NCI-H1930 (cell line): ENCODE measurements at regions not wholly inside any gene's neighbourhood (a gene's known extent, or its start where the extent isn't known, plus 50 kb on each side); places are given as distances from the start of the nearest gene placed in this dataset.
A peak's percentile ranks its signal among the peaks of the same experiment; 100 is the strongest.

Source experiments
- DNase-seq, 2 experiments: peaks; one replicate each; lab custom pipeline; 2025; lab: John Stamatoyannopoulos, UW

DNA sequence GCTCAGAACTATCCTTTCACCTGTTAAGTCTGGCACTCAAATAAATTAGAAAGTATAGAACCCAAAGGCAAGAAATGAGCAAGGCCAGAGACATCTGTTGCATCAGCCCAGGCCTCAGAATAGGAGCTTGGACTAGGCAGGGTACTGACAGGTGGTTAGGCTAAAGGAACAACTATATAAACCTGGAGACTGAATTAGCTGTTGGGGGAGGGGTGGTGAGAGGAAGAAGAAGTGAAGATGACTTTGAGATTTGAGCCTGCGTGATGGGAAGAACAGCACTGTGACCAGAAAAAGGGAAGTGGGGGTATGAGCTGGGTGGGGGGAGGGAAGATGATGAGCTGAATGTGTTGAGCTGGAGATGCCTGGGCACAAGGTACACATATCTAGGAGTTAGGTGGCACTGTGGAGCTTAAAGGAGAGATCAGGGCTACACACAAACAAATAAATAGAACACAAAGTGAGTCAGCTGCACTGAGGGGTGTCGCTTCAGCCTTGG, 244.7 kb downstream of the PTEN start:
- DNase-seq = no peak

- no peak for DNase-seq
Measured at GRCh38 chr10:88110355-88110754, 246.9 kb downstream of the PTEN start.

- no peak for DNase-seq
Measured at GRCh38 chr10:88110822-88111221, 247.4 kb downstream of the PTEN start.

- DNase-seq = no peak
Measured at GRCh38 chr10:88111294-88111693, 247.9 kb downstream of the PTEN start.

- no peak for DNase-seq
Measured at GRCh38 chr10:88113232-88113631, 249.8 kb downstream of the PTEN start.

GRCh38 chr10:88113657-88114272, 250.3 kb downstream of the PTEN start:
- DNase-seq = no peak

GRCh38 chr10:88114368-88114767, 250.9 kb downstream of the PTEN start:
- peak; percentile 2 to 28 for DNase-seq

- no peak for DNase-seq
Measured at GRCh38 chr10:88115407-88115806, 252.0 kb downstream of the PTEN start.

DNA sequence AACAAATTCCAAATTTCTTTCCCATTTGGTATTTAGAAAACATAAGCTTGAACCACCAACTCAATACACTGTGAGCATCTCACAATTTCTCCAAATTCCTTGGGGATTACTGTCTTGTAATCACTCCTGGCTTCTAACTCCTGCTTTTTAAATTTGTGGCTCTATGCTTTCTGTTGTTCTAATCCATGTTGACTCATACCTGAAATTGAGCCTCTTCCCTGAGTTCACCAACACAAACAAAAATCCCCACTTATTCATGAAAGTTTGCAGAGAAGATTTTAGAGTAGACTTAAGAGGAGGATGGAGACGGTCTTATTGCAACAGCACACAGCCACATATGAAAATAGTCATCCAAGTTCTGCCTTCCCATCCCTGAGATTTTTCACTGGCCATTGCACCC, 252.5 kb downstream of the PTEN start:
- no peak for DNase-seq

DNA sequence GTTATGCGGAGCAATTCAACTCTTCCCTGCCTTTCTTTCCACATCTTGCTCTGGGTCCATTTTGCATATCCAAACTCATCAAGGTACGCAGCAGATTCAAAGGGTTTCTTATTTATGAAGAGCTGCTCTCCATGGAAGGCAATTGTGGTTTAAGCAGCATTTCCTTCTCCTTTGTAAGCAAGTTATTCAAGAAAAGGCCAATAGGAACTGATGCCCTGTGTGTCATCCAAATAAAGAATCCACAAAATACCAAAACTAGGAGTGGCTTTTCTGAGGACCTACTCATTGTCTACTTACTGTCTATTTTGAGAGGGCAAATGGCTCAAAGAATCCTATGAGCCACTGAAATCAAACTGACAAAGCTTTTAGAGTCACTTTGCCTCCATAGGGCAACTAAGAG, 253.1 kb downstream of the PTEN start:
- DNase-seq = no peak

DNA sequence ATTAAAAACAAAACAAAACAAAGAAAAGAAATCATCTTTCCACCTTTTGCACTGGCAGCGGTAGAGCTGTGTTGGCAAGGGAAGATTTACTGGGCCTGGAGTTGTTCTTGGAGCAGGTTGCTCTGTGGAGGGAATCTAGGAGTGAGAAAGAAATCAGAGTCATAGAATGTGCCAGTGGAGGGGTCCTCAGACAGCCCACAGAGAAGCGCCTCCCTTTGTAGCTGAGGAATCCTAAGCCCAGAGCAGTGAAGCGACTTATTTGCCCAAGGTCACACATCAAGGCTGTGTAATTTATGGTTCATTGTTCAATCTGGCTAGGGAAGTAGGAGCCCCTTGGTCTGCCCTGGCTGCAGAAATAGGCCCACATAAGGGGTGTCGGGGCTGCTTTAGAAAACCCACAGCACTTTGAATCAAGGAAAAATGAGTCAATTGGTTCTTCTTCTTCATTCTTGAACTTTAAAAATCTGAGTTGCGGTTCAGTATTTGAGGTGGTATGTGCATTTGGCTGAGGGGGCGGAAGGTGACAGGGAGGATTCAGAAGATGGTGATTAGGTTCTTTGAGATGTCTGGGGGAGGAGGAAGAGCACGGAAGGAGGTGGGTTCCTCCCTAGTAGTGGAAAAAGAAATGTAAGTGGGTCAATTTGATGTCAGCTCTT, 253.7 kb downstream of the PTEN start:
- no peak for DNase-seq

GRCh38 chr10:88117869-88118632, 254.6 kb downstream of the PTEN start:
- no peak for DNase-seq

- DNase-seq = no peak
Measured at GRCh38 chr10:88118729-88119128, 255.3 kb downstream of the PTEN start.

GRCh38 chr10:88119160-88119559, 255.7 kb downstream of the PTEN start:
- DNase-seq = no peak

GRCh38 chr10:88120075-88120474, 256.6 kb downstream of the PTEN start:
- DNase-seq = no peak

GRCh38 chr10:88120599-88121333, 257.3 kb downstream of the PTEN start:
- DNase-seq = no peak

DNA sequence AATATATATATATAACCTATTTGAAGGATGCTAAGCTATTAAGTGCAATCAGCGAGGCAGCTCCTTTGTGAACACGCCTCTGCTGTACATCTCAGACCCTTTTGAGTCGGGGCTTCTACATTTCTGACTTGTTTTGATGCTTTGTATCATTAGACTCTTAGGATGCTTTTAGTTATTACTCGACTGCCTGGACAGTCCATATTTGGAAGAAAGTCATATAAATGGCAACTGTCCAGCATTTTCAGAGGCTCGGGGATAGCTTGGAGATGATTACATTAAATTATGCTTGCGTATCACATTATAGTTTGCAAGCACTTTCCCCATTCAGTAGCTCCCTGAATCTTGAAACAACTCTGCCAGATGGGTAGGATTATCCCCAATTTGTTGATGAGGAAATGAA, 257.9 kb downstream of the PTEN start:
- DNase-seq = no peak

DNA sequence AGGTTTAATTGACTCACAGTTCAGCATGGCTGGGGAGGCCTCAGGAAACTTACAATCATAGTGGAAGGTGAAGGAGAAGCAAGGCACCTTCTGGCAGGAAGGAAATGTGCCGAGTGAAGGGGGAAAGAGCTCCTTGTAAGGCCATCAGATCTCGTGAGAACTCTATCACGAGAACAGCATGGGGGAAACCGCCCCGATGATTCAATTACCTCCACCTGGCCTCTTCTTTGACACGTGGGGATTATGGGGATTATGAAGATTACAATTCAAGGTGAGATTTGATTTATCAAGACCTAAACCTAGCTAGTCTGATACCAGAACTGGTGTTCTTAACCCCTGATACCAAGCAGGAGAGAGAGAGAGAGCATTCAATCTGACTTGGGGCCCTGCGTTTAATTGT, 258.7 kb downstream of the PTEN start:
- DNase-seq = no peak

GRCh38 chr10:88122576-88122975, 259.2 kb downstream of the PTEN start:
- DNase-seq = no peak

GRCh38 chr10:88125766-88126165, 262.3 kb downstream of the PTEN start:
- no peak for DNase-seq

DNA sequence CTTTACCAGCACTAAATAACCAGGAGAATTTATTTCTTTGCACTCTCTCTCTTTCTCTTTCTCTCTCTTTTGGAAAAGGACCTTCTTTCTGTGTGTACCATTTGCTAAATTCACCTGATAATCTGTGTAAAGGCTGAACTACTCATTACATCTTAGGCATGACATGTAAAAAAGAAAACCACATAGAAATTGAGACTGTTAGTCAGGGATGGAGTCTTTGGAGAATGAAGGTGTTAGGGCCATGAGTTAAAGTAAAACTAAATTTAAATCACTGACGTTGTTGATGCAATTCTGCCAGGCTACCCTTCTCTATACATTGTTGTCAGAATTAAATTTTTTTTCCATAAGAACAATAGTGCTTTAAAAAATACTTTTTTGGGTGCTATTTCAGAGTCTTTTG, 263.3 kb downstream of the PTEN start:
- no peak for DNase-seq

- DNase-seq = no peak
Measured at GRCh38 chr10:88127269-88127668, 263.8 kb downstream of the PTEN start.
